HEK293T (cell line): ENCODE measurements at regions not wholly inside any gene's neighbourhood (a gene's known extent, or its start where the extent isn't known, plus 50 kb on each side); places are given as distances from the start of the nearest gene placed in this dataset.

Experiments used
- CTCF ChIA-PET: fragments of 350-600 bp; formaldehyde crosslinking; extraction: SDS; loops from one replicate; lab custom pipeline; 2021; ENCODE audit warnings: antibody characterized with exemption, inconsistent platforms; lab: Yijun Ruan, JAX
- POLR2A ChIA-PET: fragments of 350-600 bp; formaldehyde crosslinking; extraction: SDS; loops from one replicate; lab custom pipeline; 2020; ENCODE audit warnings: antibody characterized with exemption, inconsistent platforms; lab: Yijun Ruan, JAX
- DNase-seq: peaks from one replicate; pipeline ENCODE4 v3.0.0; 2012; ENCODE audit warnings: mixed read lengths; ENCODE audit errors: extremely low spot score
- ARNT ChIP-seq: fragments of 450-650 bp; IDR thresholded peaks from 2 replicates; pipeline ENCODE4 v1.6.1; 2017; ENCODE audit warnings: mild to moderate bottlenecking
- BHLHE40 ChIP-seq: fragments of 450-650 bp; IDR thresholded peaks from 2 replicates; pipeline ENCODE4 v1.6.1; 2016; ENCODE audit warnings: mild to moderate bottlenecking, moderate library complexity, borderline replicate concordance
- CTBP1 ChIP-seq: fragments of 450-650 bp; IDR thresholded peaks from 2 replicates; pipeline ENCODE4 v1.6.1; 2016; ENCODE audit warnings: borderline replicate concordance
- ELF4 ChIP-seq: fragments of 450-650 bp; IDR thresholded peaks from 2 replicates; pipeline ENCODE4 v1.6.1; 2017; ENCODE audit warnings: antibody characterized with exemption
- FOXA1 ChIP-seq: fragments of 450-650 bp; IDR thresholded peaks from 2 replicates; pipeline ENCODE4 v1.6.1; 2016; ENCODE audit warnings: mild to moderate bottlenecking
- FOXK2 ChIP-seq: fragments of 450-650 bp; IDR thresholded peaks from 2 replicates; pipeline ENCODE4 v1.6.1; 2016; ENCODE audit warnings: mild to moderate bottlenecking
- FOXM1 ChIP-seq: fragments of 450-650 bp; IDR thresholded peaks from 2 replicates; pipeline ENCODE4 v1.6.1; 2017; ENCODE audit warnings: mild to moderate bottlenecking, borderline replicate concordance
- HDGF ChIP-seq: fragments of 450-650 bp; IDR thresholded peaks from 2 replicates; pipeline ENCODE4 v1.6.1; 2017; ENCODE audit warnings: antibody characterized with exemption, borderline replicate concordance
- L3MBTL2 ChIP-seq: fragments of 450-650 bp; conservative IDR thresholded peaks from 2 replicates; pipeline ENCODE4 v1.6.1; 2016; ENCODE audit warnings: mild to moderate bottlenecking
- LEF1 ChIP-seq: fragments of 450-650 bp; IDR thresholded peaks from 2 replicates; pipeline ENCODE4 v1.6.1; 2017; ENCODE audit warnings: mild to moderate bottlenecking, borderline replicate concordance
- NFRKB ChIP-seq: fragments of 450-650 bp; IDR thresholded peaks from 2 replicates; pipeline ENCODE4 v1.6.1; 2016; ENCODE audit warnings: mild to moderate bottlenecking, moderate library complexity
- PKNOX1 ChIP-seq: fragments of 450-650 bp; IDR thresholded peaks from 2 replicates; pipeline ENCODE4 v1.6.1; 2016
- SP1 ChIP-seq: fragments of 450-650 bp; IDR thresholded peaks from 2 replicates; pipeline ENCODE4 v1.6.1; 2017
- SUZ12 ChIP-seq: fragments of 450-650 bp; IDR thresholded peaks from 2 replicates; pipeline ENCODE4 v1.6.1; 2016; ENCODE audit warnings: mild to moderate bottlenecking
- TARDBP ChIP-seq: fragments of 450-650 bp; IDR thresholded peaks from 2 replicates; pipeline ENCODE4 v1.6.1; 2016
- ZNF384 ChIP-seq: fragments of 450-650 bp; IDR thresholded peaks from 2 replicates; pipeline ENCODE4 v1.6.1; 2016

- ChIA-PET CTCF (no interaction called here), POLR2A (no interaction called here)
- DNase-seq = no peak
- TF ChIP-seq CTBP1 (no peak), FOXA1 (no peak), ARNT (no peak), FOXM1 (no peak), FOXK2 (no peak), SUZ12 (no peak), NFRKB (no peak), SP1 (no peak), HDGF (no peak), L3MBTL2 (no peak), PKNOX1 (no peak), BHLHE40 (no peak), ELF4 (no peak), LEF1 (no peak), TARDBP (no peak), ZNF384 (no peak)
Observed at GRCh38 chr2:128401680-128402079, 83.0 kb upstream of the HS6ST1 start.

- no peak for TF ChIP-seq SP1
- no peak for TF ChIP-seq L3MBTL2
- no peak for TF ChIP-seq FOXA1
- no peak for TF ChIP-seq FOXK2
- no peak for TF ChIP-seq BHLHE40
- TF ChIP-seq FOXM1 = no peak
- ChIA-PET POLR2A (no interaction called here), CTCF (no interaction called here)
- DNase-seq = no peak
Observed at GRCh38 chr2:128402911-128403670, 84.4 kb upstream of the HS6ST1 start.

- ChIA-PET POLR2A (no interaction called here), CTCF (no interaction called here)
- no peak for TF ChIP-seq ARNT
- DNase-seq = no peak
Observed at GRCh38 chr2:128403814-128404708, 85.4 kb upstream of the HS6ST1 start.

- TF ChIP-seq ARNT = no peak
- no peak for TF ChIP-seq FOXM1
- no peak for TF ChIP-seq ZNF384
- TF ChIP-seq ELF4 = no peak
- no peak for TF ChIP-seq HDGF
- no peak for TF ChIP-seq LEF1
- no peak for TF ChIP-seq PKNOX1
- no peak for TF ChIP-seq SUZ12
- no peak for TF ChIP-seq CTBP1
- no peak for TF ChIP-seq FOXA1
- TF ChIP-seq SP1 = no peak
- TF ChIP-seq BHLHE40 = no peak
- TF ChIP-seq L3MBTL2 = no peak
- no peak for TF ChIP-seq FOXK2
- TF ChIP-seq TARDBP = no peak
- no peak for TF ChIP-seq NFRKB
- POLR2A ChIA-PET = no interaction called here
- CTCF ChIA-PET = no interaction called here
- no peak for DNase-seq
Observed at GRCh38 chr2:128404709-128405466, 86.2 kb upstream of the HS6ST1 start.

GRCh38 chr2:128405467-128405900, 86.8 kb upstream of the HS6ST1 start:
- CTCF ChIA-PET = no interaction called here
- TF ChIP-seq HDGF (no peak), NFRKB (no peak), FOXM1 (no peak), ELF4 (no peak), PKNOX1 (no peak), ARNT (no peak), BHLHE40 (no peak), FOXA1 (no peak), FOXK2 (no peak), SUZ12 (no peak), CTBP1 (no peak), L3MBTL2 (no peak)

More at GRCh38 chr2:128405467-128405900, 86.8 kb upstream of the HS6ST1 start:
- POLR2A ChIA-PET = no interaction called here
- no peak for DNase-seq
